NCI-H748 (cell line): ENCODE measurements at regions not wholly inside any gene's neighbourhood (a gene's known extent, or its start where the extent isn't known, plus 50 kb on each side); places are given as distances from the start of the nearest gene placed in this dataset.
"Not testable (repeated sequence)": the region's sequence is repeated elsewhere in the genome, so short reads cannot be mapped to it uniquely, and the experiment has no call there.

ENCODE experiments used
- DNase-seq: peaks from one replicate; lab custom pipeline; 2025; ENCODE audit not compliant: unreplicated experiment; lab: John Stamatoyannopoulos, UW

DNA sequence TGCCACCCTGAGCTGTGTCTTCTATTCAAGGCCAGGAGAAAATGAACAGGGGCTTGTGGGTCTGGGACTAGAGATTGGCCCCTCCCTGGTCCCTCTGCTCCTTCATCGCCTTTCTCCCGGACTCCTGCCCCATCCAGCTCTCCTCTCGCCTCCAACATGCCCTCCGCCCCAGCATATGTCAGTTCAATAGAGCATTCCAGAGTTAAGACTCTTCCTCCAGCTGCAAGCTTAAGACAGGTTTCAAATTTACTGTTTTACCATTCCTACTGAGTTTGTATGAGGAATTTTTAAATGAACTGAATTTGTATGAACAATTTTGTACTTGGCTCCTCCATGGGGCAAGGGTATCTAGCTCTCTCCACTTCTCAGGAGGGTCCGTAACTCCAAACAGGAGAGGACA is 195.6 kb downstream of the TBC1D2B start:
- DNase-seq, result no peak

DNA sequence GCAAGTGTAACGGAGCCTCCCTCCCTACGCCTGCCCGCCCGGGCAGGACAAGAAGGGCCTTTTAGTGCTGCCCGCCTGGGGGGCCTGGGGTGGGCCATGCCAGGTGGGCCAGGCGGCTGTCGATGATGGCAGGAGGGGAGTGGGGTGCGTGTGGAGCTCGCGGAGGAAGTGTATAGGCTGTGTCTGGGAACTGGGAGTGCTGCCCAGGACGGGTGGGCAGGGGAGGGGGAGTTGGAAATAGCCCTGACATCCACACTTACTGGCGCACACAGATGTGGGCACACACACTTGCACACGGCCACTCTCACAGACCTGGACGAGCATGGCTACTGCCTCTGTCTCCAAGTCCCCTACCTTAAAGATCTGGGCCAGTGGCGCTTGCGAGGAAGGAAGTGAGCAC is 196.0 kb downstream of the TBC1D2B start:
- DNase-seq, result not testable (repeated sequence)

DNA sequence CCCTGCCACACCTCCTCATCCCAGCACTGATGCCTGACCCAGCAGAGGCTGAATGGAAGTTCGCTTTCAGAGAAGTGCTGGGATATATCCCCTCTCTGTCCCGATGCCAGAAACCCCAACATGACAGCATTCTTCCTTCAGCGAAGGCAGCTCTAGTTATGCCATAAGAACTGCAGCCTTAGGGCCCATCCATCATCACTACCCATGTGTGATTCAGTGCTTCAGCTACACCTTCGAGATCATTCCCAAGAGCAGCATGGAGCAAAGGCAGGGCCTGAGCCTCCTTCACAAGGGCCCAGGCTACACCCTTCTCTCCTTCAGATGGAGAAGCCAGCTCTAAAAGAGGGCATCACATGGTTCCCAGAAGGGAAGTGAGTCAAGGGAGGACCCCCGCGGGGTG is 198.0 kb downstream of the TBC1D2B start:
- not testable (repeated sequence) for DNase-seq

DNA sequence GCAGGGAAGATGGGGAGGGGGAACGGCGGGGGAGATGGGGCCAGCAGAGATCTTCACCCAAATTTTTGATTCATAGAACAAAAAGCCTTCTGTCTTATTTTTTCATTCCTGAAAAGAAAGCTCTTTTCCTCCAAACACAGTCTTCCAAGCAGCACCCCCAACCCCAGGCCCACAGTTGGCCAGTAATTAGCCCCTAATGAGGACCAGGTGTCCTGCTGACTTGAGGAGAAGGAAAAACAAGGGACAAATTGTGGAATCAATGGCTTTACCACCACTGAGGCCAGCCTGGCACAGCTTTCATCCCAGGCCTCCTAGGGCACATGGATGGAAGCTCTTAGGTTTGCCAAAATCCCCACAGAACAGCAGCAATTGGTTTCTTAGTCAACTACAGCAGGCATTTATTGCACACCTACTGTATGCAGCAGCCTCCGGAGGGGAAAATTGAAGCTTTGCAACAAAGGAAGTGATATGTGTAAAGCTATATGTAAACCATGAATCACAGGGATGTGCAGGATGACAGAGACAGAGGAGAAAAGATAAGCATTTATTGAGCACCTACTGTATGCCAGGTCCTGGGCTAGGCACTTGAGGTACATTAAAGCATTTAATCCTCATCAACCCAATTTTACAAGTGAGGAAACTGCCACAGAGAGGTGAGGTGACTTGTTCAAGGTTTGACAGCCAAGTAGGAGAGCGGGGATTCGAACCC is 199.5 kb downstream of the TBC1D2B start:
- no peak for DNase-seq

DNA sequence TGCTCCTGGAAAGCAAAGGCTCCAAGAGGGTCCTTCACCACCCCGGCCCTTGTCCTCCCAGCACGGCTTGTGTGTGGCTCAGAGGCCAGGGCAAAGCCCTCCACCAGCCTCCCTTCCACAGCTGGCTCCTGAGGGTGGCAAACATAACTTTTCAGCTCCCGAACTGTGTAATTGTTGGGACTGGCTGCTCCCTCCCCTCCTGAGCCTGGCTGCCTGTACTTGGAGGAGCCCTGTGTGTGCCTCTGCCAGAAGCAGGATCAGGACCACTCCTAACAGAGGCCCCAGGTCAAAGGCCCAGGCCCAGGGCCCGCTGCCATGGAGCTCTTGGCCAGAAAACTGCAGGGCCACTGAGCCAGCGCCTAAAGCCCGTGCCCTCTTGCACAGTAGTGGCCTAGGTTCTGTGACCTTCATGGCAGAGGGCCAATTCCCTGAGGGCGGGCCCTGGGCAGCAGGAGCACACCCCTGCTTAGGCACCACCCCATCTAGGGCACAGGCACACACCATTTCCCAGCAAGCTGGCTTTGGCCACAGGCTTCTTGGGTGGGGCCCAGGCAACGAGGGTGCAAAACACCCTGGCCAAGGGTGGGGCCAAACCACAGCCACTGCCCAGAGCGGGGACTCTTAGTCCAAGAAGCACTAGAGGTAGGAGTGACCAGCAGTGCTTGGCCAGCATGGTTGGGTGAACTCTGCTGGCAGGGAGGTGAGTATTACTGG is 201.2 kb downstream of the TBC1D2B start:
- not testable (repeated sequence) for DNase-seq

DNA sequence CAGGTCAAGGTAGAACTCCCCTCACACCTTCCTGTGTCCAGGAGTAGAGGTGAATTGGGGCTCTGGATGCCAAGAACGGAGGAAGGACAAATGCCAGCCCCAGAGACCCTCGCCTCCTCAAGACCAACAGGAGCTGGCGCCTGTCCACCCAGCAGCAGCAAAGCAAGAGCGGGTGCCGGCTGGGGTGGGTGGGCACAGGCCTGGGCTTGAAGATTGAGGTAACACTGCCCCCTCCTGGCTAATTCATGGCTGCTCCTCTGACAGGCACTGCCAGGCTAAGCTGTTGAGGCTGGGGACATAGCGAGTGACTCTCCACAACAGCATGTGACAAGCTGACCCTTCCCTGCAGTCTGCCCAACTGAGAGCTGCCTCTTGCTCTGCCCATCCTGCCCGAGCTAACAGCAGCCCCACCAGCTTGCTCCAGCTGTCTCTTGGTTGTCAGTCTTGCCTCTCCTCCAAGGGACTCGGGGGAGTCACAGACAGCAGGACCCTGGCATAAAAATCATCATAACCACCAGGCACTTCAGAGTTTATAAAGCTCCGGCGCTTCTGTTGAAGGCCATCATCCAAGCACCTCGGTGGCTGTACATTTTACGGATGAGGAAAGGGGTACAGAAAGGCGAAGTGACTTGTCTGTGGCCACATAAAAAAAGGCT is 202.3 kb downstream of the TBC1D2B start:
- peak; percentile 50 for DNase-seq

DNA sequence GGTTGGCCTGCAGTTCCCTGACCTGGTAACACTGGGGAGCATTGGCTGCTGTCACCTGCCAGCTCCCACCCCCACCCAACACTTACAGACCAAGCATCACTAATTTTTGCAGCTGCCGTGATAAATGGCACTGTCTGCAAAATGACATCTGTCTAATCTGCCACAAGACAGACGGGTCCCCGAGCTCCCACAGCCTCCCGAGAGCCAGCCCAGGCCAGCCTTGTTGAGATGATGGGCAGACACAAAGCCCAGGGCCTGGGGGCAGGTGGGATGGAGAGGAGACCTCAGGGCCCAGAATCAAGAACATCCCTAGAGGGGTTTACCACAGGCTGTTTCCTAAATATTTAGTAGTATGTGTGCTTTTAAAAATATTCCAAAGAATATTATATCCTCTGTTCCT is 203.4 kb downstream of the TBC1D2B start:
- no peak for DNase-seq

DNA sequence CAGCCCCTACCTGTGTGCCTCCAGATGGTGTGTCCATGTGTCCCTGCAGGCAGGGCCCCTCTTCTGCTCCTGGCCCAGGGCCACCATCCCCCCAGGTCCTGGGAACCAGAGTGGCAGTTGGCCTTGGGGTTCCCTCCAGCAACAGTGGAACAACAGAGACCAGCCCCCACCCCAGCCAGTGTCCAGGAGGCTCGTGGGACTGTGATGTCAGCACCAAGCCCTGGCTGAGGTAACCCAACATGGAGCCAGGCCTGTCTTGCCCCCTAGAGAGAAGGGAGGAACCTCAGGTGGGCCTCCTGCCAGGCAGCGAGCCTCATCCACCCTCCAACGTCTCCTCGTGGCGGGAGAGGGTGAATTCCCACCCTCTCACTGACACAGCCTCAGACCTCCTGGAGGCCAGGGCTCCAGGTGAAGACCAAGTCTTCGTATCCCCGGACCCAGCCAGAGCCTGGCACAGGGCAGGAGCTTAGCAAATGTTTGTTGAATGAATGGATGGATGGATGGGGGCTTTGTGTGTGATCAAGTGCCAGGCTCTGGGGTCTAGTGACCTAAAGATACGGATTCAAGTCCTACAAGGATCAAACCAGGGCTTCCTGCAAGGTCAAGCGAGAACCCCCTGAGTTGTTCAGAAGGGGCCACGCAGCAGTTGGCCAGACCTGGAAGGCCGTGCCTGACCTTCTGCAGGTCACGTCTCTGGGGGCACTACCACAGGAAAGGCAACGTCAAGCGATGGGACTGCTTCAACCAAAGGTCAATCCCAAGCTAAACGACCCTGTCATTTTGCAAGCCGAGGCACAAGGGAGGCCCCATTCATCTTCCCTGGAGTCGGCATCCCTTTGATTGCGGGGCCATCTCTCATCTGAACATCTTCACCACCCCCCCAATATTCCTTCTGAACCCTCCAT is 204.7 kb downstream of the TBC1D2B start:
- DNase-seq, result not testable (repeated sequence)

DNA sequence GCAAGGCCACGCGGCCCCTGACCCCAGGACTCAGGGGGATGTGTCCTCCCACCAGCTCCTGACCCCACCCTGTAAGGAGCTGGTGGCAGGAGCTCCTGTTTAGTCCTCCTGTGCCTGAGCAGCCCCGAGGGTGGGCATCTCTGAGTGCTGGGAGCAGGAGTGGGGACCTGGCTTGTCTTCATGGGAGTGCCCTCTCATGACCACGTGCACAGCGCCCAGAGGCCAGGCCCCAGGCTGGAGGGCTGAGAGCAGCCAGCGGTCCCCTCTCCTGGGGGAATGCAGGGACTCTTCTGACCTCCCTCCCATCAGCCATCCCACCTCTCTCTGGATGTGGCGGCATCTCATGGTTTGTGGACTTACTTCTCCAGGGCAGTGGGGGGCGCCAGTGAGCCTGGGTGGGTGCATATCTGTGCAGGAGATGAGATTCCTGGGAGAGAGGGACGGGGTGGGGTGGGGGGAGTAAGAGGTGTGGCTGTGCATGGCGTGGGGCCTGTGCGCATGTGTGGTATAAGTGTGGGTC is 205.6 kb downstream of the TBC1D2B start:
- no peak for DNase-seq

DNA sequence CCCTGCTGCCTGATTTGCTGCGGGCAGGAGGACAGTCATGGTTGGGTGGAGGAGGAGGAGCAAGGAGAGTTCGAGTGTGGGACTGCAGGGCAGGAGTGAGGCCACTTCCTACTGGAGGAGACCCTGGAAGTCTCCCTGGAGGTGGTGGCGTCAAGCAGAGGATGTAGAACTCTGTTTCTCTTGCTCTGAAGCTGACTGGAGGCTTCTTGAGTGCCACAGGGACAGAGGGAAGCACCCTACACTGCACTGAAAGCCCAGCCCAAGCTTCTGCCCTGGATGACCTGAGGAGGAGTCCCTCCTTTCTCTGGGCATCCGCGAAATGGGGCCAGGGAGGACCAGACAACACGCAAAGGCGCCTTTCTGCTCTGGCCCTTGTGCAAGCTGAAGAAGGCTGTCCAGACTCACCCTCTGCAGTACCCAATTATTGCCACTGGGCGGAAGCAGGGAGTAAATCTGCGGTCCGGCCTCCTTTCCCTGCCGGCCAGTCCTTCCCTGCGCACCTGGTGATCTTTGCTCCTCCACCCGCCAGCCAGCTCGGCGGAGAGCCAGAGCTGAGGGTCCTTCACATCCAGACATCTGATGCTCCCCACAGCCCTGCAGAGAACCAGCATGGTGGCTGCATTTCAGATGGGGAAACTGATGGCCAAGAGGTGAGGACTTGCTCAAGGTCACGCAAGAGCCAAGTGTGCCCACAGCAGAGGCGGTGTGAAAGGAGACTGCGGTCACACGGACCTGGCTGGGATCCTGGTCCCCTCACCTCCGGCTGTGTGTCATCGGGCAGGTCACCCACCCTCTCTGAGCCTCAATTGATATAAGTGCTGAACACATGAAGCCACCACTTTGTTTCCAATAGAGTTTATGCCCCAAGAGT is 207.1 kb downstream of the TBC1D2B start:
- DNase-seq, result peak; percentile 41

DNA sequence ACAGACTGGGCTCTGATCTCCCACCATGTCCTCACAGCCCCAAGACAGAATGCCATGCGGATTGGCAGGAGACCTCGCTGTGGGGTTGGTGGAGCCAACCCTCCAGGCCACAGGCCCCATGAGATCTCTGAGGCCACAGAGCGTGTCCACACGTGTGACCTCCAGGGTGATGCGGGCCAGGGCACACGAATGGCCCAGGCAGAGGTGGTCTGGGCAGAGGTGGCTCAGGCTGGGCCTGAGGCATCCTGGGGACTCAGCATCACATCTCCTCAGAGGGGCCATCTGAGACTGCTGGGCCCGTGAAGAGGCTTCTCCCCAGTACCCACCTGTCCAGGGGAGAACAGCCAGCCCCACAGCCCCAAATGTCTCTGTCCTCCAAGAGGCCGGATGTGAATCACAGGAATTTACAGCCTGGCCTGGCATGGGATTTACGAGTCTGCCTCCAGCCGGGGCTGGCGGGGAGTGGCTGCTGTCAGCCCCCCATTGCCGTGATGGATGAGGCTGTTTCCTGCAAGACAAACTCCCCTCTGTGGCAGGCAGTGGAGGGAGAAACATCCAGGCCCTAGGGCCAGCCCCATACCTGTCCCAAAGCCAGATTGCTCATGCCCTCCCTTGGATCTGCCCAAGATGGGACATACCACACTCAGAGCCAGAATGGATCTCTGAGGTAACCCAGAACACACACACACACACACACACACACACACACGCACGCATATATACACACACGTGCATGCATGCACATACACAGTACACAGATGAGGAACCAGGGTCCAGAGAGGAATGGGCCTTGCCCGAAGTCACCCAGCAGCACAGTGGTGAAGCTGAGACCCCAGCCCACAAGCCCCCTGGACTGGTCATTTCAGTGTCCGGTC is 208.3 kb downstream of the TBC1D2B start:
- DNase-seq, result no peak

DNA sequence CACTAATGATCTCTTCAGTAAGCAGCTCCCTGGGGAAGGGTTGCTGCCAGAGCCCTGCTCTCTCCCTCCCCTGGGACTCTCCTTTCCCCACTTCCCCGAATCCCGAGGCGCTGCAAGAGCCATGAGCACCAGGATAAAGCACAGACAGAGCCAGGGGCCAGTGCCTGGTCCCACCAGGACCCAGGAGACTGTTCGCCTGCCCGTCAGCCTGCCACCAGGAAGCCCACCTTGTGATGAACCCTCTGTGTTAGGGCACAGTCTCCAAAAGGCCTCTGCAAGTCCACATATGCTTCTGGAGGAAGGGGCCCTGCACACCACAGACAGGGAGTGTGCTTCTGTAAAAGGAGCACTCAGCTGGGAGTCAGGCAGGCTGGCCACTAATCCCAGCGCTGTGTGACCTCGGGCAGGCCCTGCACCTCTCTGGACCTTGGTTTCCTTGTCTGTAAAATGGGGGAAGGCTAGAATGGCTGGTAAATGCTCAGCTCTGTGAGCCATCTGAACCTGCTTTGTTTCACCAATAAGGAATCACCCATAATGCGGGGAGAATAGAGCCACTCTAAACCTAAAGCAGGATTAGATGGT is 209.4 kb downstream of the TBC1D2B start:
- DNase-seq, result not testable (repeated sequence)

DNA sequence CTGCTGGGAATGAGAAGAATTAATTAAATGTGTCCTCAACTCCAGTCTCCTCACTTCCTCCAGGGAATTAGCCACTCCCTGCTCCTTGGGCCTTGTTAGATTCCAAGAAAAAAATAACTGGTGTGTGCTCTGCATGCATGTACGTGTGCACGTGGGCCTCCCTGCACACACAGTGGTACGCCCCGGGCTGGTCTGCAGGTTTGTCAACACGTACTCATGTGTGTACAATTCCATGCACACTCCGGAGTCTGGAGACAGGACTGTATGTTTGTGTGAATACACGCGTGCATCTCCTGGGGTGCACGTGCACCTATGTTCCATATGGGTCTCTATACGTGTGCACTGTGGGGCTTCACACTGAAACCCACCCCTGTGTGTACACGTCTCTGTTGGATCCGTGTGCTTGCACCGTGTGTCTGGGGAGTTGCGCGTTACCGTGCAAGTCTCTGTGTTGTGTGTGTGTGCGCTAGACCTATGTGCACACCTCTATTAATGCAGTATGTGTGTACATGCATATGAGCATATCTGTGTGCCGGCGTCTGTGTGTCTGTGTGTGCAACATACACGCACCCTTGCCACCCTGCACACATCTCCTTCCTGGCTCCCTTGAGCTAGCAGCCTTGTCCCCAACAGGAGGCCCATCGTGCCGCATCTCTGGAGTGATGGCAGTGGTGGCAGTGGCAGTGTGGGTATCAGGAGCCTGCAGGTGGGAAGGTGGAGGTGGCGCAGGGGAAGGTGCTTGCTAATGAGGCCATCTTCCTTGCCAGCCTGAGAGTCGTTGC is 210.1 kb downstream of the TBC1D2B start:
- DNase-seq, result no peak

DNA sequence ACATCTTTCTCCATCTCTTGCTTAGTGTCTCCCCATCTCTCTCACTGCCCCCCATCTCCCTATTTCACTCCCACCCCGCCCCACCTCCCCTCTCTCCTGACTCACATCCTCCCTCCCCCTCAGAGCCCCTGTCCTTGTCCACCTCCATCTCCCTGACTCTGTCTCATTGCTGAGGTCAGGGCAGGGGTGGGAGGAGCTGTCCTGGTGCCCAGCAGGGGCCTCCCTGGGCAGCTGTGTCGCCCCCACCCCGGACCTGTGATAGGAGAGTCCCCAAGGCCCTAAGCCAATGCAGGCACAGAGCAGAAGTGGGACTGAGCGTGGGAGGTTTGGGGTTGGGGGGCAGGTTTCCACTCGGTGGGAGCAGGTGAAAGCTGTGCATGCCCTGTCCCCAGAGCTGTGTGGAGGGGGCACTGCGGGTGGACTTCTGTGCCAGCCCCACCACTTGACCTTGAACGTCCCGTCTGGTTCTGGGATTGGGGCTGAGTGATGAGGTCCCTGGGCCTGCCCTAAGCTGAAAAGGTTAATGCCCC is 210.8 kb downstream of the TBC1D2B start:
- no peak for DNase-seq

DNA sequence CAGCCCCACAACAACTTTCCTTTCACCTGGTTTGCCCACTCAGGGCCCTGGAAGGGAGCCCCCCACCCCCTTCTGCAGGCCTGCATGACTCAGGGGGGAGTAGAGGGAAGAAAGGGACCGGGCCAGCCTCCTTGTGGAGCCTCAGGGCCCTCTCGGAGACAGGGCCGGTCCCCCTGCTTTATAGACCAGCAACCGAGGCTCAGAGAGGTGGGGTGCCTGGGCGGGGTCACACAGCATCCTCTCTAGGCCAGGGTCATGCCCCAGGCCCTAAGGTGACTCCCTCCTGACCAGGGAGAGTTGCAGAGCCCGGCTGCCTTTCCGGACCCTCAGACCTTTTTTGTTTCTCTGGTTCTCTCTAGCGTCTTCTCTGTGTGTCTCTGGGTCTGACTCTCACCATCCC is 211.3 kb downstream of the TBC1D2B start:
- DNase-seq, result no peak

DNA sequence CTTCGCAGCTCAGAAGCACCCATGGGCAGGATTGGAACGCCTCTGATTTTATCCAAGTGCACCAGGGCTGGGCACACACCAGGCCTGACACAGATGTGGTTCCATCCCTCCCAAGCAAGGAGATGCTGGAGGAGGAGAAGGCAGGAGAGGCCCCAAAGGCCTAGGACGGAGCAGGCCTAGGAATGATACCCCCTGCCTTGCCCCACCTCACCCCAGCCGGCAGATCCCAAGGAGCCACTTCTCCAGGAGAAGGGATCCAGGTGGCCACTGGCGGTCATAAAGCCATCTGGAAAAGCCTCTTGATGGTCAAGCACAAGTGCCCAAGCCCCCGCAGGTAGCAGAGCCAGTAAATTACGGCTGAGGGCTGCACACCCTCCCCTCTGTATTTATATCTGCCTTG is 211.8 kb downstream of the TBC1D2B start:
- DNase-seq, result no peak

DNA sequence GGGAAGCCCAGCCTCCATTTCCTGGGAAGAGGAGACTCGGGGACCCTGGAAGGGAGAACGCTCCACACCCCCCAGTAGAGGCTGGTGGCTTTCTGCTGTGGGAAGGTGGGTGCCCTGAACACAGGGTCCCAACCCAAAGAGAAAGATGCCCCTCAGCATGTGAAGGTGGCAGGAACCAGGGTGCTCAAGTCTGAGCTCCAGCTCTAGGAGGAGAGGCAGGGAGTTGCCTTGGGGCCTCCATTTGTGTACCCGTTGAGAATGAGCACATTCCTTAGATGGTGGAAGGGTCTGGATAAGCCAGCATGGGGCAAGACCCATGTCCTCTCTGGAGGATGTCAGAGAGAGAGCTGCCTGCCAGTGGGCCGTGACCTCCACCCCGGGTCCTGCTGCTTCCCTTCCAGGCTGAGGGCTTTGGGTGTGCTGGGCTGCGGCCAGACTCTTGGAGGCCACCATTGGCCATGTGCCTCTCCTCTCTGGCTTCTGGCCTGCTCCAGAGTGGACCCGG is 212.4 kb downstream of the TBC1D2B start:
- no peak for DNase-seq
